ENCODE measurements at regions not wholly inside any gene's neighbourhood (a gene's known extent, or its start where the extent isn't known, plus 50 kb on each side); places are given as distances from the start of the nearest gene placed in this dataset.

DNA sequence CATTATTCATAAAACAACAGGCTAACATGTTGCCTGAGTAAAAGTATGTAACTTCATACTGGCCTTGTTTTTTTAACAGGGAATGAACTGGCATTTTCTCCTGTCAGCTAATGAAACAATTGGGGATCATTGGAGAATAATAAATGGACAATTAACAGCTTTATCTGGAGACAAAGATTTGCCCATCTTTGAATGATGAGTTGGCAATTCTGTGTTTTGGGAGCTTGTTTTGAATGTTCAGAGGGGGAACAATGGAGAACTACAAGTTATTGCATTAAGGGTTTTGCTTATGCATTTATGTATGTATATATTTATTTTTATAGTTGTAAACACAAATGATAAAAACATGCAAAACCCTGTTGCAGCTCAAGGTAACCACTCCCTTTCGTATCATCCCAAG lies 150.3 kb downstream of the CBLN4 start:
- TF ChIP-seq, protein P1, sequence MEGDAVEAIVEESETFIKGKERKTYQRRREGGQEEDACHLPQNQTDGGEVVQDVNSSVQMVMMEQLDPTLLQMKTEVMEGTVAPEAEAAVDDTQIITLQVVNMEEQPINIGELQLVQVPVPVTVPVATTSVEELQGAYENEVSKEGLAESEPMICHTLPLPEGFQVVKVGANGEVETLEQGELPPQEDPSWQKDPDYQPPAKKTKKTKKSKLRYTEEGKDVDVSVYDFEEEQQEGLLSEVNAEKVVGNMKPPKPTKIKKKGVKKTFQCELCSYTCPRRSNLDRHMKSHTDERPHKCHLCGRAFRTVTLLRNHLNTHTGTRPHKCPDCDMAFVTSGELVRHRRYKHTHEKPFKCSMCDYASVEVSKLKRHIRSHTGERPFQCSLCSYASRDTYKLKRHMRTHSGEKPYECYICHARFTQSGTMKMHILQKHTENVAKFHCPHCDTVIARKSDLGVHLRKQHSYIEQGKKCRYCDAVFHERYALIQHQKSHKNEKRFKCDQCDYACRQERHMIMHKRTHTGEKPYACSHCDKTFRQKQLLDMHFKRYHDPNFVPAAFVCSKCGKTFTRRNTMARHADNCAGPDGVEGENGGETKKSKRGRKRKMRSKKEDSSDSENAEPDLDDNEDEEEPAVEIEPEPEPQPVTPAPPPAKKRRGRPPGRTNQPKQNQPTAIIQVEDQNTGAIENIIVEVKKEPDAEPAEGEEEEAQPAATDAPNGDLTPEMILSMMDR (IDR thresholded peaks at IDR 0.05; ENCODE audit: low read depth, low read length), result no peak
- Histone ChIP-seq H3K27me3 (ENCODE audit: control insufficient read depth, insufficient read depth, low read length) (no peaks in the 10 kb centered on the region), H3K4me3 (ENCODE audit: low read depth, low read length) (no peak overlapping the region), H3K27ac (ENCODE audit: low read depth, low read length) (no peak overlapping the region), H3K9me3 (ENCODE audit: control insufficient read depth, insufficient read depth, low read length) (peaks cover 8% of the 10 kb centered on the region)
- no peak for DNase-seq (ENCODE audit: low read depth, low spot score)
- CTCF ChIA-PET, result no interaction called here
- POLR2A ChIA-PET, result no interaction called here

DNA sequence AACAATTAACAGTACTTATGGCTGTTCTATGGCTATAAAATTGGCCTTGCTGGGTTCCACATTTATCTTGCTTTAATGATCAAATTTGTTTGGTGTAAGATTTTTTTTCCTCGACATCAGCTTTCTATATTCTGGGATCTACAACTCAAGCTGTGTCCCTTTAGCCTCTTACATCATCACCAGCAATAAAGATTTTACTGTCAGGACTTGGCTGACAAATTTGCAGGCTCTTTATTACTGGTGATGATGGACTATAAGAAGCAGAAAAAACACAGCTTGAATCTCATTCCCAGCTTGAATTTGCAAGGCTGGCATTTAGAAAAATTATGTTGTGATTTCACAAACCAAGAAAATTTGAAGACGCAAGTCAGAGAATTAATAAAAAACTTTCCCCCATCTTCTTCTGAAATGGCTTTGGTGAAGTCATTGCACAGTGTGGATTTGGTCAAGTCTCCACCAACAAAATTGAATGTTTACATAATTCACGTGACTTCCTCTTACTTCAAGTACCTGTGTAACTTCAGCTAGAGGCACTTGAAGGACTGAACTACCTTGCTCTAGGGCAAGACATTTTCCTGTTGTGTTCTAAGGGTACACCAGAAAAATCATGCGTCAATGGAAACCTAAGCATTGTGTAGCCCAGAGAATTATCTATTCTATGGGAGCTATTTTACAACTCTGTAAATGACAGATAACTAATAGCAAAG lies 175.0 kb downstream of the CBLN4 start:
- DNase-seq (ENCODE audit: low read depth, low spot score), result no peak

DNA sequence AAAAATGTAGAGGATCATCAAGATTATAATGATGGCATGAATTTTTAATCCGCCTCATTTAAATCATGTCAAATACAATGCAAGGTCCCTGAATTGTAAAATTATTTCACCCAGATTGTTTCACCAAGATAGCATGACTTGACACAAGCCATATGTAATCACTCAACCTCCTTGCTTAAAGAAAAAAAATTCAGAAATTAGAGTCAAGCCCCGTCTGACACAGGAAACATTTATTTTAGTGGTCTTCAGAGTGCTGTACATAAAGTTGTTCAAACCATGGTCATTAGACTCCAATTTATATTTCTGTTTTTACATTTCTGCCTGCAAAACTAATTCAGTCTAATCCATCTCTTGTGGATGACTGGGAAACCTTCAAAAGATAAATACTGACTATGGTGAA lies 200.2 kb downstream of the CBLN4 start:
- TF ChIP-seq, protein P1 (IDR thresholded peaks at IDR 0.05; ENCODE audit: low read depth, low read length), result no peak
- Histone ChIP-seq H3K27me3 (ENCODE audit: control insufficient read depth, insufficient read depth, low read length) (no peaks in the 10 kb centered on the region), H3K4me3 (ENCODE audit: low read depth, low read length) (no peak overlapping the region), H3K9me3 (ENCODE audit: control insufficient read depth, insufficient read depth, low read length) (peaks cover 17% of the 10 kb centered on the region), H3K27ac (ENCODE audit: low read depth, low read length) (no peak overlapping the region)
- CTCF ChIA-PET, result no interaction called here
- DNase-seq (ENCODE audit: low read depth, low spot score), result no peak
- POLR2A ChIA-PET, result no interaction called here

More for the DNA sequence above, 175.0 kb downstream of the CBLN4 start:
- Histone ChIP-seq H3K4me3 (ENCODE audit: low read depth, low read length) (no peak overlapping the region), H3K27ac (ENCODE audit: low read depth, low read length) (no peak overlapping the region), H3K27me3 (ENCODE audit: control insufficient read depth, insufficient read depth, low read length) (no peaks in the 10 kb centered on the region), H3K9me3 (ENCODE audit: control insufficient read depth, insufficient read depth, low read length) (peaks cover 12% of the 10 kb centered on the region)
- ChIA-PET CTCF (no interaction called here), POLR2A (no interaction called here)
- TF ChIP-seq, protein P1 (IDR thresholded peaks at IDR 0.05; ENCODE audit: low read depth, low read length), result no peak

DNA sequence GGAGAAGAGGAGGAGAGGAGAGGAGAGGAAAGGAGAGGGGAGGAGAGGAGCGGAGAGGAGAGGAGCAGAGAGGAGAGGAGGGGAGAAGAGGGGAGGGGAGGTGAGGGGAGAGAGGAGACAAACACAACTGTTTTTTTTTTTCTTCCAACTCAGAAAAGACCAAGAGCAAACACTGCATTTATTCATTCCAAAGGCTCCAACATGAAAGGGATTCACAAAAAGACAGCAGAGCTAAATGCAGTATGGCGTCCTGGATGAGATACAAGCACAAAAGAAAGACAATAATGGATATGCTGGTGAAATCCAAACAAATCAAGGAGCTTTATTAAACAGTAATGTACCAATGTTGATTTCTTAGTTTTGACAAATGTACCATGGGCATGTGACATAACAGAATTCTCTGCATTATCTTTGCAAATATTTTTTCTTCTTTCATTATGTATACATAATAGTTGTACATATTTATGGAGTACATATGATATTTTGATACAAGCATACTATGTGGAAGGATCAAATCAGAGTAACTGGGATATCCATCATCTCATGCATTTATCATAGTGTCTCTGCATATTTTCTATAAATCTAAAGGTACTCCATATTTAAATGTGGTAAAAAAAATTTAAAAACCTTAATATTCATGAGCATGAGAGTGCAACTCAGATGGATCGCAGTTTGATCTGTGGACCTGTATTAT lies 204.6 kb downstream of the CBLN4 start:
- TF ChIP-seq, protein P1 (IDR thresholded peaks at IDR 0.05; ENCODE audit: low read depth, low read length), result no peak
- CTCF ChIA-PET, result no interaction called here
- no peak overlapping the region for H3K27ac ChIP-seq (ENCODE audit: low read depth, low read length)
- peaks cover 23% of the 10 kb centered on the region for H3K9me3 ChIP-seq (ENCODE audit: control insufficient read depth, insufficient read depth, low read length)
- DNase-seq (ENCODE audit: low read depth, low spot score), result no peak
- POLR2A ChIA-PET, result no interaction called here
- H3K27me3 ChIP-seq (ENCODE audit: control insufficient read depth, insufficient read depth, low read length), result no peaks in the 10 kb centered on the region
- no peak overlapping the region for H3K4me3 ChIP-seq (ENCODE audit: low read depth, low read length)

DNA sequence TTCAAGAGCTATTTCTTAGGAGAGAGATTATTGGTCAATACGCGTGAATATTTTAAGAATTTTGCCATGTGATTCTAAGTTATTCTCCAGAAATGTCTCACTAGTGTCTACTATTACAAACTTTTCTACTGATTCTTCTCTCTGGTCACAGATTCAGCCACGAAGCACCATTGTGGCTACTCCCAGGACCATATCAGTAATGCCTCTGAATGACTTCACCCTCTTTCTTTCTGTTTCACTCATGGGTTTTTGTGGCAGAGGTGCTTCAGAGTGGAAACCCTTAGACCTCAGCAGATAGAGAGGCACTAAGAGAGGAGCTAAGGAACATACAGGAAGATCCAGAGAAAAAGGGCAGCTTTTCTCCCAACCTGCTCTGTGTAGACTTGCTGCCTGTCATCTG lies 211.3 kb downstream of the CBLN4 start:
- TF ChIP-seq, protein P1 (IDR thresholded peaks at IDR 0.05; ENCODE audit: low read depth, low read length), result no peak
- H3K27me3 ChIP-seq (ENCODE audit: control insufficient read depth, insufficient read depth, low read length), result no peaks in the 10 kb centered on the region
- no peak for DNase-seq (ENCODE audit: low read depth, low spot score)
- peaks cover 13% of the 10 kb centered on the region for H3K9me3 ChIP-seq (ENCODE audit: control insufficient read depth, insufficient read depth, low read length)
- CTCF ChIA-PET, result no interaction called here
- no peak overlapping the region for H3K4me3 ChIP-seq (ENCODE audit: low read depth, low read length)
- no peak overlapping the region for H3K27ac ChIP-seq (ENCODE audit: low read depth, low read length)
- POLR2A ChIA-PET, result no interaction called here

Measured in AG04450 (cell line).